Hematopoietic multipotent progenitor cell treated with erythropoietin and hydrocortisone succinate and interleukin-3 and kit ligand, for 15 days (in vitro differentiated cells): ENCODE measurements at regions not wholly inside any gene's neighbourhood (a gene's known extent, or its start where the extent isn't known, plus 50 kb on each side); places are given as distances from the start of the nearest gene placed in this dataset.

Experiments
- DNase-seq: peaks from one replicate; pipeline ENCODE4 v3.0.0-alpha.2; 2015; ENCODE audit warnings: low spot score

DNA sequence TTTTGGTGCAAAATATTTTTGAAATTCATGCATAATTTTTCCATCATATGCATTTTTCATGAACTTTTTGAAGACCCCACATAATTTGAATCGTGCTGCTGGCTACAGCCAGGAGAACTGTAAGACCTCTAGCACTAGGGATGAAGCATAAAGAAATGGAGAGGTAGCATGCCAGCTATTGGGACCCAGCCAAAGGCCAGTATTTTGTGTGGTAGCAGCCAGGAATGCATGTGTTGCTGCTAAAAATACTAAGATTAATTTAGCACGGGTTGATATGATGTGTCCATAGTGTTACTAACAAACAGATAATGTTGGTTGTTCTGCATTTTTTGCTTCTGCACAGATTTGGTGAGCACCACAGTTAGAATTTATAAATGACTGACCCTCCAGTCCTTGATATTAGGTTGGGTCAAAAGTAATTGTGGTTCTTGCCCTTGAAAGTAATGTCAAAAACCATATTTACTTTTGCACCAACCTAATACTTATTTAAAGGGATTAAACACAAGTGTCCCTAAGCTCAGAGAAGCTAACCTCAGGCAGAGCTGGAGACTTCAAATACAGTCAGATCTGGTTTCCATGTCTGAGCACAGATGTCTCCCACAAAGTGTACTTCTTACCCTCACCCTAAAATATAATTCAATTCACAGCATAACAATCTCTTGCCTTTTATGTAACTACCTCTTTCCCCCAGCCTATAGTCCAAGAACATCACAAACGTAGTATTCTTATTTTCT is 54.1 kb upstream of the NPSR1 start:
- DNase-seq = no peak
